Subcutaneous abdominal adipose tissue (tissue), 5 donors: ENCODE measurements at regions not wholly inside any gene's neighbourhood (a gene's known extent, or its start where the extent isn't known, plus 50 kb on each side); places are given as distances from the start of the nearest gene placed in this dataset.

ENCODE experiments used
- H3K27ac ChIP-seq: one replicate; pipeline ENCODE4 v1.7.0; 2013; ENCODE audit warnings: low read depth, mild to moderate bottlenecking, inconsistent platforms, low read length, moderate library complexity
- H3K27me3 ChIP-seq, 5 donors: one replicate each; pipeline ENCODE4 v1.7.0; 2013; ENCODE audit warnings: low read length in 5 of 5, inconsistent platforms in 1 of 5; ENCODE audit not compliant: control insufficient read depth in 5 of 5, insufficient read depth in 4 of 5
- H3K36me3 ChIP-seq, 5 donors: one replicate each; pipeline ENCODE4 v1.7.0; 2013; ENCODE audit warnings: low read length in 5 of 5; ENCODE audit not compliant: control insufficient read depth in 5 of 5, insufficient read depth in 5 of 5
- H3K4me1 ChIP-seq, 5 donors: one replicate each; pipeline ENCODE4 v1.7.0; 2013; ENCODE audit warnings: low read length in 5 of 5, mild to moderate bottlenecking in 3 of 5, moderate library complexity in 1 of 5; ENCODE audit not compliant: control insufficient read depth in 5 of 5, insufficient read depth in 5 of 5
- H3K4me3 ChIP-seq, 5 donors: one replicate each; pipeline ENCODE4 v1.7.0; 2013; ENCODE audit warnings: low read length in 5 of 5, low read depth in 1 of 5
- H3K9ac ChIP-seq, 5 donors: one replicate each; pipeline ENCODE4 v1.7.0; 2013; ENCODE audit warnings: low read length in 5 of 5, mild to moderate bottlenecking in 4 of 5, moderate library complexity in 3 of 5
- H3K9me3 ChIP-seq, 5 donors: one replicate each; pipeline ENCODE4 v1.7.0; 2013; ENCODE audit warnings: low read length in 5 of 5; ENCODE audit not compliant: control insufficient read depth in 5 of 5
- donor health status: healthy.
- donor health status: healthy.
- donor health status: healthy.
- donor health status: healthy.
- donor health status: healthy.

DNA sequence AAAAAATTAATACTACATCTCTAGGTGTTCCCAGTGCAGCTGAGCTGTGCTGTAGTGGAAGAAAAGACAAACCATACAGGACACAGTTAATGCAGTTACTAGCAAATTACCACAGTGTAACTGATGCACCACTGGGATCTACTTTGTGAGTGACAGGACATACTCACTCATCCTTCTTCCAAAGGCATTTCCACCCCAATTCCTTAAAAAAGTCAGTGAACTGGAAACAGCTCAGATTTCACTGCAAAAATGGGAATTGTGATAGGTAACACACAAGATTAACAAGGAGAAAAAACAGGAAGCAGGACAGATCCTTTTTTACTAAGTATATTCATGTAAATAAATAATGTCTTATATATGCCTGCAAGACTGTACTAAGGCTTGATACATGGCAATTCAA is 109.6 kb downstream of the DMAC1 start:
- no peaks in the 10 kb centered on the region for H3K27me3 ChIP-seq
- H3K9me3 ChIP-seq: no peaks in the 10 kb centered on the region
- H3K4me1 ChIP-seq: peaks cover 0 to 4% (median 0%) of the 10 kb centered on the region in 5 donors
- no peak overlapping the region for H3K4me3 ChIP-seq
- H3K27ac ChIP-seq: no peak overlapping the region
- H3K36me3 ChIP-seq: no peaks in the 10 kb centered on the region
- no peak overlapping the region for H3K9ac ChIP-seq

DNA sequence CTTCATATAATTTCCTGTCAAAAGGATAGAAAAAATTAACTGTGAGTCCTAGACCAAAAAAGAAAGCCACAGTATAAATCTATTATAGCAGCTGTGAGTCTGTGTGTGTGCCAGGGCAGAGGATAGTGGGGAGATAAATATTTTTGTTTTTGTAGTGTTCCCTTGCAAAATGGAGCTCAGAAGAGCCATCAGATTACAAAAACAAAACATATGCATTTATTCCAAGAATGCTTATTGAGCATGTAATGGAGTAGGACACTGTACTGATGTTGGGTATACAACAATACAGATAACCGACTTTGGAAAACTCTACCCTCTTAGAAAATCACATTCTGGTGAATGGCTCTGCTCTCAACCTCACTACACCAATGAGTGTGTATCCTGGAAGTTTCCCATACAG is 111.0 kb downstream of the DMAC1 start:
- no peaks in the 10 kb centered on the region for H3K36me3 ChIP-seq
- no peaks in the 10 kb centered on the region for H3K9me3 ChIP-seq
- no peaks in the 10 kb centered on the region for H3K4me1 ChIP-seq
- H3K9ac ChIP-seq: no peak overlapping the region
- no peaks in the 10 kb centered on the region for H3K27me3 ChIP-seq
- H3K4me3 ChIP-seq: no peak overlapping the region
- no peak overlapping the region for H3K27ac ChIP-seq

DNA sequence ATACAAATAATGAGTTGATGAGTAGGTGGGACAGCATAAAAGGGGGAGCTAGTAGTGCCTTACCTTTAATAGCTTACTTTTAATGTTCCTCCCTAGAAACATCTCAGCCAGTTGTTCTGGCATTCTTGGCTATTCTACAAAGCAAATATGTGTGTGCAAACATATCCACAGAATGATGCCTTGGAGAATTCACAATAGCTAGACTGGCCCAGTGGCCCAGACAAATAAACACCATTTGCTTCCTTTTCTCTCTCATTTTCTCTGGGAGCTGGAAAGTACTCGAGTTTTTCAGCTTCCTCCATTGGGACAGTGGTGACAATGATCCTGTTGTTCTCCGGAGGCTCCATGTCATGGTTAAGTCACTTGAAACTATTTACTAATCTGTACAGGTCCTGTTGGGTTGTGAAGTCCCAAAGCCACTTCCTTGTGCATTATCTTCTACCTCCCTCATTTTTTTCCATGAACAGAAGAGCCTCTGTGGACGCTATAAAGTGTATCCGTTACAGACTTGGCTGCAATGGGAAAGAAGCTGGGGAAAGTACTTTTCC is 122.9 kb downstream of the DMAC1 start:
- Histone ChIP-seq H3K27me3 (no peaks in the 10 kb centered on the region), H3K4me1 (no peaks in the 10 kb centered on the region), H3K9ac (no peak overlapping the region), H3K9me3 (peaks cover 0 to 3% (median 0%) of the 10 kb centered on the region in 5 donors), H3K36me3 (no peaks in the 10 kb centered on the region), H3K27ac (no peak overlapping the region), H3K4me3 (no peak overlapping the region)

DNA sequence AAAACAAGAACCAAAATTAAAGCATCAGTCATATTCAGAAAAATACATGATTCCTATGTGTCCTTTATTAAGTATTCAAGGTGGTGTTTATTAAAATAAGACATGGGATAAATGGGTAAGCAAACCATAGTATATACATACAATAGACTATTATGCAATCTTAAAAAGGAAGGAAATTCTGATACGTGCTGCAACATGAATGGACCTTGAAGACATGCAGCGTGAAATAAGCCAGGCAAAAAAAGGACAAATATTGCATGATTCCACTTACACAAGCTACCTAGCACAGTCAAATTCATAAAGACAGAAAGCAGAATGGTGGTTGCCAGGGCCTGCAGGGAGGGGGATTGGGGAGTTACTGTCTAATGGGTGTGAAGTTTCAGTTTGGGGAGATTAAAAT is 127.7 kb downstream of the DMAC1 start:
- Histone ChIP-seq H3K27ac (no peak overlapping the region), H3K27me3 (no peaks in the 10 kb centered on the region), H3K4me3 (no peak overlapping the region), H3K9me3 (peaks cover 0 to 1% (median 0%) of the 10 kb centered on the region in 5 donors), H3K9ac (no peak overlapping the region), H3K36me3 (no peaks in the 10 kb centered on the region), H3K4me1 (no peaks in the 10 kb centered on the region)

DNA sequence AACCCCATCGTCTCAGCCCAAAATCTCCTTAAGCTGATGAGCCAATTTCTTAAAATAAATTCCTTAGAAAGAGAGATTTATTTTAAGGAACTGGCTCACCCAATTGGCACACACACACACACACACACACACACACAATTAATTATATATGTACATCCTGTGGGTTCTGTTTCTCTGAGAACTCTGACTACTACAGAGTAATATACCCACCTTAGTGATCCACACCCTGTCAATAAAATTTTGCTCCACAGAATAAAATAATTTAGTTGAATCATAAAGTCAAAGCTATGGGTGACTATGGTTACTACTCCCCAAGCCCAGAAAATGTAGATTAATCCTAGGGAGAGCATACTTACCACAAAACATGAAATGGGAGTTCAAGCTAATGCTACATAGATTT is 131.0 kb downstream of the DMAC1 start:
- Histone ChIP-seq H3K9ac (no peak overlapping the region), H3K27me3 (no peaks in the 10 kb centered on the region), H3K4me3 (no peak overlapping the region), H3K27ac (no peak overlapping the region), H3K9me3 (no peaks in the 10 kb centered on the region), H3K36me3 (no peaks in the 10 kb centered on the region), H3K4me1 (no peaks in the 10 kb centered on the region)

DNA sequence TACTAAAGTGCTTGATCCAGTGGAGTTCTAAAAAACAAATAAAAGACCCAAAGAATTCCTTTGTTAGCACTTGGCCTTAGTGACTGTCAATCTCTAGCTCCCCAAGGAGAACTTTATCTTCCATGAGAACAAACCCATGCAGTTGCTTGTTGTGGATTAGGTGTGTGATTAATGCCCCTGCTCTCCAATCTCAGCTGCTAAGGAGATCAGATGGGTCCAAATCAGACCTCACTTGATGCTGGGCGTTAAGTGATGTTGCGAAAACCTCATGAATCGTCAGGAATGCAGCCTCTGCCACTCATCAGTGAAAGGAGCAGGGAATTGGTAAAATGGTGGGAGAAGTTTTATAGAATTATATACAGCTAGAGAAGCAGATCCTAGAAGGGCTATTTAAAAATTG is 133.7 kb downstream of the DMAC1 start:
- Histone ChIP-seq H3K9ac (no peak overlapping the region), H3K27me3 (no peaks in the 10 kb centered on the region), H3K9me3 (no peaks in the 10 kb centered on the region), H3K36me3 (no peaks in the 10 kb centered on the region), H3K4me1 (no peaks in the 10 kb centered on the region), H3K4me3 (no peak overlapping the region), H3K27ac (no peak overlapping the region)

DNA sequence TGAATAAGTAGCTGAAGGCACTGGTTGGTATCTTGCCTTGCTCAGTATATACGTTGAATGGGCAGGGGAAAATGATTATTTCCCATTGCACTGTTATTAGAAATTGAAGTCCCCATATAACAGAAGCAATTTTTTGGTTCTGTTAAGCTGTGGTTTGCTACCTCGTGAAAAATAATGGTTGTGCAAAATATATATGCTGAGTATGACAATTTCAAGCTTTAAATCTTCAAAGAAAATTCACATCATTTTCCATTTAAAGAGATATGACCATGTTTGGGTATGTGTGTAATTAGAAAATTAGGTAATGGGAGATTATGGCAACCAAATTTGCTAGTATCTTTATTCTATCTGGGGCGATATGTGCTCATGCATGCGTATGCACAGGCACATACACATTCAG is 139.8 kb downstream of the DMAC1 start:
- Histone ChIP-seq H3K27ac (no peak overlapping the region), H3K36me3 (no peaks in the 10 kb centered on the region), H3K4me1 (peaks cover 0 to 11% (median 0%) of the 10 kb centered on the region in 5 donors), H3K9me3 (no peaks in the 10 kb centered on the region), H3K4me3 (no peak overlapping the region), H3K27me3 (no peaks in the 10 kb centered on the region), H3K9ac (no peak overlapping the region)

DNA sequence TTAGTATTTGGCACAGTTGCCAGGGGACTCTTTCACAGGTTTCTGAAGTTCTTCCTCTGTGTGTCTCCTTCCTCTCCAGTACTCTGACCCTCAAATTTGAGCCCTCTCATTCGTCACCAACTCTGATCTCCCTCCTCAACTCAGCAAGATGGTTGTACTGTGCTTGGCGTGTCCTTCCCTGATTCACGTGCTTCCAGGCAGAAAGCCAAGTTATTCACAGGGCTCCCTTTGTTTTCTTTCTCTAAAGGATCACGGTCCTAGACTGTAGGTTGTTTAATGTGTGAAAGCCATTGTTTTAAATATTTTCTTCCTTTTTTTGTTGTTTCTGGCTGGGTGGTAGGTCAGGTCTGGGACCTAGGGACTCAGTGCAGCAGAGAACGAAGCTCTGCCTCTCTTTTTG is 142.9 kb downstream of the DMAC1 start:
- Histone ChIP-seq H3K27me3 (no peaks in the 10 kb centered on the region), H3K4me3 (no peak overlapping the region), H3K27ac (no peak overlapping the region)

DNA sequence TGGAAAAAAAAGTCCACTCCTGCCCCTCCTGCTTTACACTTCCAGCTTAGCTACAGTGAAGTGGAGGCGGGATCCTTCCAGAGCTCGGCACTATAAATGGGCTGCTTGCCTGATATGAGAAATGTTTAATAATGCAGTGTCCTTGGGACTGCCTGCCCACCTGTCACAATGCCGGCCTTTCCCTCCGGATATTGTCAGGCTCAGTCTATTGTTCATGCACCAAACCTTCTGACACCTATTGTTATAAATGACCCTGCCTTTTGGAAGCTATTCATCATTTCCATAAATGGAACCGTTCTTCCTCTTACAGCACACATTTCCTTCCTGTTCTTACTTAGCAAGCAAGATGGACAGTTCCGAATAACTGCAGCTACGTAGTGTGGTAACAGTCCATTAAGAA is 146.3 kb downstream of the DMAC1 start:
- Histone ChIP-seq H3K27me3 (no peaks in the 10 kb centered on the region), H3K4me1 (peaks cover 0 to 27% (median 2%) of the 10 kb centered on the region in 5 donors), H3K9me3 (no peaks in the 10 kb centered on the region), H3K9ac (no peak overlapping the region), H3K27ac (peak overlapping the region; percentile 18), H3K4me3 (no peak overlapping the region), H3K36me3 (no peaks in the 10 kb centered on the region)

More for the DNA sequence above, 142.9 kb downstream of the DMAC1 start:
- Histone ChIP-seq H3K36me3 (no peaks in the 10 kb centered on the region), H3K9me3 (no peaks in the 10 kb centered on the region), H3K4me1 (peaks cover 0 to 27% (median 2%) of the 10 kb centered on the region in 5 donors), H3K9ac (no peak overlapping the region)

DNA sequence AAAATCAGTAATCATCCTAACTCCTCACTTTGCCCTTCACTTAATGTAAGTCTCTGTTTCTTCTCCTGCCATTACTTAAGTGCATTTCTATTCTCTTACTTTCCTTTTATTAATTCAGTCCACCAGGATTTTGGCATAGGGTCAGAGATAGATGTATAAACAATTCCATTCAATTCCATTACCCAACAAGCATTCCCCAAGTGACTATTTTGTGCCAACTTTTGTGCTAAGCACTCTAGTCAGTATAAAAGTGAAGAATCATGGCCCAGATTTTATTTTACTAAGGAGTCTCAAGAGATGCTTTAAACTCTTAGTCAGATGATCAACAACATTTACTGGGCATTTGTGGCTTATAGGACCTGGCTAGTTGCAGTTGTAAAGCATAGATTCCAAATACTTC is 159.3 kb downstream of the DMAC1 start:
- Histone ChIP-seq H3K27me3 (no peaks in the 10 kb centered on the region), H3K4me1 (peaks cover 2 to 19% (median 11%) of the 10 kb centered on the region in 5 donors), H3K27ac (no peak overlapping the region), H3K9me3 (no peaks in the 10 kb centered on the region), H3K4me3 (no peak overlapping the region), H3K36me3 (no peaks in the 10 kb centered on the region), H3K9ac (no peak overlapping the region)

DNA sequence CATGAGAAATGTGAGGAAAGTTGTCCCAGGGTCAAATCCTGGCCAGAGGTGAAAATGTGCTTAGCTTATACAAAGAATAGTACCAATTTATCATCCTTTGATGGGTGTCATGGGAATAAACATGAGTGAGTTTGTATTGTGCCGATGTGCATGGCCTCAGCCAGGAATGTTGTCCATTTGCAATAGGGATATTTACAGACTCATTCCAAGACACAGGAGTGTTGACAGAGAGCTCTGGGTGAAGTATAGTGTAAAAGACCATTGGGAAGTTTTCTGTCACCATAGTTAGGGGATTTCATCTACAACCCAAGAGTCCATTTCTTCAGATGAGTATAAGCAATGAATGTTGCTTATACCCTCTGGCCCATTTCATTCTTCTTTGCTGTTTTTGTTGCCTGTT is 160.1 kb downstream of the DMAC1 start:
- Histone ChIP-seq H3K4me1 (peaks cover 2 to 19% (median 11%) of the 10 kb centered on the region in 5 donors), H3K27me3 (no peaks in the 10 kb centered on the region), H3K27ac (no peak overlapping the region), H3K36me3 (no peaks in the 10 kb centered on the region), H3K9me3 (no peaks in the 10 kb centered on the region), H3K4me3 (no peak overlapping the region), H3K9ac (no peak overlapping the region)
